Endothelial cell of umbilical vein (primary cell): ENCODE measurements at regions not wholly inside any gene's neighbourhood (a gene's known extent, or its start where the extent isn't known, plus 50 kb on each side); places are given as distances from the start of the nearest gene placed in this dataset.

Experiments
- BruUV-seq: library from RNA; stranded (reverse); fragments of 400-500 nt; replicated peaks from 2 replicates; lab custom pipeline; 2021; lab: Mats Ljungman, UMichigan
- CTCF ChIA-PET: fragments of 300-600, 350-600 bp; sonication (Branson Sonifier 250); formaldehyde crosslinking; loops from one replicate; lab custom pipeline; 2021; ENCODE audit warnings: antibody characterized with exemption, inconsistent platforms; lab: Charles Lee
- POLR2A ChIA-PET: fragments of 300-600, 350-600 bp; sonication (Branson Sonifier 250); formaldehyde crosslinking; loops from one replicate; lab custom pipeline; 2021; ENCODE audit warnings: antibody characterized with exemption, inconsistent platforms; lab: Charles Lee
- DNase-seq: peaks from one replicate; pipeline ENCODE4 v3.0.0-alpha.2; 2011; ENCODE audit warnings: low read depth, low spot score
- FAIRE-seq: peaks from 2 replicates; lab custom pipeline; 2011; peaks lifted over from hg19 to GRCh38; lab: Jason Lieb, UNC
- H2AFZ ChIP-seq: 2 replicates; pipeline ENCODE4 v1.6.0; 2012; ENCODE audit warnings: low read depth, low read length, control low read depth, inconsistent platforms
- H3K27ac ChIP-seq: 2 replicates; pipeline ENCODE4 v1.5.1; 2011; ENCODE audit warnings: low read depth, mild to moderate bottlenecking, control low read depth, low read length, moderate library complexity; ENCODE audit not compliant: insufficient read depth
- H3K27me3 ChIP-seq, 2 experiments: 2 replicates each; pipeline versions ENCODE4 v1.6.0 to v1.6.1; 2011; ENCODE audit warnings: low read length in 2 of 2, mixed read lengths in 1 of 2; ENCODE audit not compliant: control insufficient read depth in 2 of 2, insufficient read depth in 2 of 2
- H3K36me3 ChIP-seq, 2 experiments: 2 replicates in 1 of 2; 3 replicates in 1 of 2; pipeline ENCODE4 v1.5.1; 2011; ENCODE audit warnings: low read length in 2 of 2, mild to moderate bottlenecking in 1 of 2, moderate library complexity in 1 of 2; ENCODE audit not compliant: control insufficient read depth in 2 of 2, insufficient read depth in 2 of 2; ENCODE audit errors: extremely low read depth in 1 of 2
- H3K4me1 ChIP-seq: 3 replicates; pipeline ENCODE4 v1.5.1; 2011; ENCODE audit warnings: mild to moderate bottlenecking, low read length; ENCODE audit not compliant: control insufficient read depth, insufficient read depth; ENCODE audit errors: extremely low read depth
- H3K4me2 ChIP-seq: 2 replicates; pipeline ENCODE4 v1.6.1; 2011; ENCODE audit warnings: low read length, control low read depth, mixed read lengths; ENCODE audit not compliant: insufficient read depth
- H3K4me3 ChIP-seq, 3 experiments: fragments of 200-600 bp in 1 of 3; sonication (generic), shearing (Covaris generic) in 1 of 3; replicated peaks in 1 of 3; 2 replicates each; pipeline ENCODE4 v1.5.1; 2011 to 2016; ENCODE audit warnings: control low read depth in 3 of 3, low read length in 3 of 3, mild to moderate bottlenecking in 2 of 3, inconsistent platforms in 1 of 3, low read depth in 1 of 3, moderate library complexity in 1 of 3; ENCODE audit not compliant: insufficient read depth in 1 of 3
- H3K79me2 ChIP-seq: 2 replicates; pipeline ENCODE4 v1.6.0; 2012; ENCODE audit warnings: low read length, inconsistent platforms; ENCODE audit not compliant: control insufficient read depth, insufficient read depth
- H3K9ac ChIP-seq: replicated peaks from 2 replicates; pipeline ENCODE3; 2011; ENCODE audit warnings: low read length, control low read depth; ENCODE audit not compliant: insufficient read depth; ENCODE audit errors: extremely low read depth
- H3K9me1 ChIP-seq: replicated peaks from 3 replicates; pipeline ENCODE4 v1.6.0; 2011; ENCODE audit warnings: mild to moderate bottlenecking, low read length; ENCODE audit not compliant: control insufficient read depth, insufficient read depth; ENCODE audit errors: extremely low read depth
- H3K9me3 ChIP-seq: replicated peaks from 2 replicates; pipeline ENCODE4 v1.5.1; 2012; ENCODE audit warnings: low read length, inconsistent platforms; ENCODE audit not compliant: control insufficient read depth, insufficient read depth
- H4K20me1 ChIP-seq: replicated peaks from 2 replicates; pipeline ENCODE3; 2011; ENCODE audit warnings: mild to moderate bottlenecking, low read length; ENCODE audit not compliant: control insufficient read depth, insufficient read depth; ENCODE audit errors: extremely low read depth
- CTCF ChIP-seq, 2 donors: IDR thresholded peaks; 1 replicate in 1 of 2; 2 replicates in 1 of 2; pipeline ENCODE4 v1.5.1; 2011; ENCODE audit warnings: low read length in 2 of 2, mild to moderate bottlenecking in 2 of 2, moderate library complexity in 2 of 2, control low read depth in 1 of 2, inconsistent platforms in 1 of 2, low read depth in 1 of 2; ENCODE audit not compliant: insufficient read depth in 1 of 2; ENCODE audit errors: extremely low read depth in 1 of 2
- EZH2 ChIP-seq: IDR thresholded peaks from 2 replicates; pipeline ENCODE4 v1.6.1; 2012; ENCODE audit warnings: borderline replicate concordance, low read depth, mild to moderate bottlenecking, moderate library complexity, low read length, inconsistent platforms; ENCODE audit not compliant: severe bottlenecking
- FOS ChIP-seq: IDR thresholded peaks from 2 replicates; pipeline ENCODE4 v1.6.1; 2011; ENCODE audit warnings: mild to moderate bottlenecking, low read length, moderate library complexity, borderline replicate concordance; ENCODE audit not compliant: insufficient read depth
- GATA2 ChIP-seq: IDR thresholded peaks from 2 replicates; pipeline ENCODE4 v1.7.0; 2011; ENCODE audit warnings: low read depth, mild to moderate bottlenecking, moderate library complexity, mixed read lengths, low read length; ENCODE audit not compliant: insufficient read length, insufficient read depth
- JUN ChIP-seq: IDR thresholded peaks from 2 replicates; pipeline ENCODE4 v1.6.1; 2011; ENCODE audit warnings: borderline replicate concordance, low read depth; ENCODE audit not compliant: insufficient read length, insufficient read depth
- MAX ChIP-seq: IDR thresholded peaks from 2 replicates; pipeline ENCODE4 v1.6.1; 2011; ENCODE audit not compliant: insufficient read depth, insufficient read length
- MYC ChIP-seq: IDR thresholded peaks from one replicate; pipeline ENCODE4 v1.6.1; 2011; ENCODE audit warnings: mild to moderate bottlenecking, low read depth, low read length
- POLR2A ChIP-seq: IDR thresholded peaks from 2 replicates; pipeline ENCODE4 v1.6.1; 2012; ENCODE audit warnings: low read depth, mild to moderate bottlenecking, control low read depth, low read length
- POLR2AphosphoS5 ChIP-seq: IDR thresholded peaks from 2 replicates; pipeline ENCODE4 v1.6.1; 2012; ENCODE audit warnings: low read depth, mild to moderate bottlenecking, control low read depth, low read length, moderate library complexity; ENCODE audit not compliant: insufficient read depth
- dilution Hi-C: fragments of 300-500 bp; cut with MboI; formaldehyde crosslinking; loops from one replicate; pipeline ENCODE4 v1.15.0; 2019; ENCODE audit warnings: low sequenced_read_pairs; ENCODE audit not compliant: extremely low pct_ligation_motif_present
- intact Hi-C: fragments of 100-400 bp; cut with micrococcal nuclease; formaldehyde crosslinking; loops from one replicate; pipeline ENCODE4 v1.10.0; 2022

GRCh38 chr6:101000341-101000740 is 119.2 kb upstream of the ASCC3 start:
- no peaks in the 10 kb centered on the region for H3K9me3 ChIP-seq
- H3K4me1 ChIP-seq = no peaks in the 10 kb centered on the region
- TF ChIP-seq EZH2 (no peak), GATA2 (no peak)
- H3K4me3 ChIP-seq = no peak overlapping the region
- intact Hi-C loops = no loop called here
- H3K27ac ChIP-seq = no peak overlapping the region
- ChIA-PET POLR2A (no interaction called here), CTCF (no interaction called here)
- H3K36me3 ChIP-seq = no peaks in the 10 kb centered on the region
- H3K9me1 ChIP-seq = no peaks in the 10 kb centered on the region
- no peaks in the 10 kb centered on the region for H4K20me1 ChIP-seq
- dilution Hi-C loops = no loop called here
- BruUV-seq = no TSS peak
- H3K4me2 ChIP-seq = no peak overlapping the region
- FAIRE-seq (no peak), DNase-seq (no peak)
- H3K27me3 ChIP-seq = no peaks in the 10 kb centered on the region
- no peak overlapping the region for H3K9ac ChIP-seq
- H3K79me2 ChIP-seq = no peaks in the 10 kb centered on the region
- H2AFZ ChIP-seq = no peak overlapping the region

- BruUV-seq = no TSS peak
- FAIRE-seq = no peak
- dilution Hi-C loops = no loop called here
- H3K27ac ChIP-seq = no peak overlapping the region
- TF ChIP-seq CTCF (IDR thresholded peaks at IDR 0.05; ENCODE audit: extremely low read depth in 1 of 2, insufficient read depth in 1 of 2, low read depth in 1 of 2, low read length in 2 of 2) = no peak
- TF ChIP-seq FOS = no peak
- no peak for TF ChIP-seq POLR2AphosphoS5
- no peak for TF ChIP-seq GATA2
- no peak for TF ChIP-seq EZH2
- TF ChIP-seq MAX = no peak
- no peak for TF ChIP-seq MYC
- TF ChIP-seq JUN = no peak
- no peak for TF ChIP-seq POLR2A
- H3K27me3 ChIP-seq = no peaks in the 10 kb centered on the region
- intact Hi-C loops = no loop called here
- H3K9me3 ChIP-seq = peaks cover 2% of the 10 kb centered on the region
- no peak overlapping the region for H3K4me3 ChIP-seq
- H2AFZ ChIP-seq = no peak overlapping the region
- ChIA-PET POLR2A (no interaction called here), CTCF (no interaction called here)
- H4K20me1 ChIP-seq = no peaks in the 10 kb centered on the region
- no peaks in the 10 kb centered on the region for H3K36me3 ChIP-seq
- H3K4me1 ChIP-seq = no peaks in the 10 kb centered on the region
- no peak overlapping the region for H3K9ac ChIP-seq
- H3K9me1 ChIP-seq = no peaks in the 10 kb centered on the region
- DNase-seq = no peak
- H3K79me2 ChIP-seq = no peaks in the 10 kb centered on the region
- H3K4me2 ChIP-seq = no peak overlapping the region
Measured at GRCh38 chr6:101001012-101001411, 119.9 kb upstream of the ASCC3 start.
